Endothelial cell (in vitro differentiated cells): ENCODE measurements at regions not wholly inside any gene's neighbourhood (a gene's known extent, or its start where the extent isn't known, plus 50 kb on each side); places are given as distances from the start of the nearest gene placed in this dataset.
"Not testable (repeated sequence)": the region's sequence is repeated elsewhere in the genome, so short reads cannot be mapped to it uniquely, and the experiment has no call there.

ENCODE experiments used
- DNase-seq: peaks from one replicate; pipeline ENCODE4 v3.0.0; 2021; ENCODE audit warnings: low spot score
- H3K27ac Mint-ChIP-seq: one replicate; pipeline ENCODE4 v1.8.0; 2021; ENCODE audit warnings: mixed read lengths, inconsistent platforms; ENCODE audit not compliant: unreplicated experiment
- H3K27me3 Mint-ChIP-seq: one replicate; pipeline ENCODE4 v1.8.0; 2021; ENCODE audit warnings: mild to moderate bottlenecking, moderate library complexity, mixed read lengths, inconsistent platforms; ENCODE audit not compliant: unreplicated experiment
- H3K36me3 Mint-ChIP-seq: one replicate; pipeline ENCODE4 v1.8.0; 2021; ENCODE audit warnings: mild to moderate bottlenecking, low read depth, mixed read lengths, inconsistent platforms; ENCODE audit not compliant: unreplicated experiment
- H3K4me1 Mint-ChIP-seq: one replicate; pipeline ENCODE4 v1.8.0; 2021; ENCODE audit warnings: mild to moderate bottlenecking, mixed read lengths, inconsistent platforms; ENCODE audit not compliant: unreplicated experiment
- H3K4me3 Mint-ChIP-seq: one replicate; pipeline ENCODE4 v1.8.0; 2021; ENCODE audit warnings: mild to moderate bottlenecking, mixed read lengths, inconsistent platforms; ENCODE audit not compliant: unreplicated experiment
- H3K9me3 Mint-ChIP-seq: one replicate; pipeline ENCODE4 v1.8.0; 2021; ENCODE audit warnings: mixed read lengths, inconsistent platforms; ENCODE audit not compliant: unreplicated experiment
- TF ChIP-seq, protein P1 (sequence below): fragments of 200-600 bp; sonication (generic); IDR thresholded peaks from one replicate; pipeline ENCODE4 v1.5.0; 2021; ENCODE audit warnings: antibody characterized with exemption; ENCODE audit not compliant: unreplicated experiment

GRCh38 chr20:24850176-24850575 is 98.9 kb upstream of the CST7 start:
- H3K27me3 Mint-ChIP-seq, result no peaks in the 10 kb centered on the region
- H3K4me3 Mint-ChIP-seq, result no peak overlapping the region
- H3K9me3 Mint-ChIP-seq, result no peaks in the 10 kb centered on the region
- H3K36me3 Mint-ChIP-seq, result no peaks in the 10 kb centered on the region
- H3K4me1 Mint-ChIP-seq, result no peaks in the 10 kb centered on the region
- no peak for DNase-seq
- no peak overlapping the region for H3K27ac Mint-ChIP-seq
- TF ChIP-seq, protein P1, sequence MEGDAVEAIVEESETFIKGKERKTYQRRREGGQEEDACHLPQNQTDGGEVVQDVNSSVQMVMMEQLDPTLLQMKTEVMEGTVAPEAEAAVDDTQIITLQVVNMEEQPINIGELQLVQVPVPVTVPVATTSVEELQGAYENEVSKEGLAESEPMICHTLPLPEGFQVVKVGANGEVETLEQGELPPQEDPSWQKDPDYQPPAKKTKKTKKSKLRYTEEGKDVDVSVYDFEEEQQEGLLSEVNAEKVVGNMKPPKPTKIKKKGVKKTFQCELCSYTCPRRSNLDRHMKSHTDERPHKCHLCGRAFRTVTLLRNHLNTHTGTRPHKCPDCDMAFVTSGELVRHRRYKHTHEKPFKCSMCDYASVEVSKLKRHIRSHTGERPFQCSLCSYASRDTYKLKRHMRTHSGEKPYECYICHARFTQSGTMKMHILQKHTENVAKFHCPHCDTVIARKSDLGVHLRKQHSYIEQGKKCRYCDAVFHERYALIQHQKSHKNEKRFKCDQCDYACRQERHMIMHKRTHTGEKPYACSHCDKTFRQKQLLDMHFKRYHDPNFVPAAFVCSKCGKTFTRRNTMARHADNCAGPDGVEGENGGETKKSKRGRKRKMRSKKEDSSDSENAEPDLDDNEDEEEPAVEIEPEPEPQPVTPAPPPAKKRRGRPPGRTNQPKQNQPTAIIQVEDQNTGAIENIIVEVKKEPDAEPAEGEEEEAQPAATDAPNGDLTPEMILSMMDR, result no peak

- Mint-ChIP-seq H3K9me3 (no peaks in the 10 kb centered on the region), H3K36me3 (no peaks in the 10 kb centered on the region), H3K4me1 (no peaks in the 10 kb centered on the region), H3K27ac (no peak overlapping the region), H3K4me3 (no peak overlapping the region), H3K27me3 (peaks cover 2% of the 10 kb centered on the region)
- DNase-seq, result no peak
- TF ChIP-seq, protein P1, result no peak
Measured at GRCh38 chr20:24851346-24852019, 97.6 kb upstream of the CST7 start.

DNA sequence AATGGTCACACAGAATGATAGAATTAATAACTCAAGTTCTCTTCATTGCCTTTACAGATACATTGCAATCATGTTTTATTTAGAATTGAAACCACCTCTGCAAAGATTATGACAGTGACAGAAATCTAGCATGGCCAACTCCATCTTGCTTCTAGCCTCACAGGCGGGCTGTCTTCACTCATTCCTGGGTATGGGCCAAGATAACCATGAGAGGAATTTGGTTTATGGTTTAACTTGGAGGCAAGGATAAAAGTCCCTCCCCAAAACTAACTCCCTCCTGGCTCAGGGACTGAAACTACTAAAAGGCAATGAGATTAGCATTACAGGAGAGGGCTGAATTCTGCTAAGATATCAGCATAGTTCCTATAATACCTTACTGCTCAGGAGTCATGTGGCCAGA is 95.2 kb upstream of the CST7 start:
- Mint-ChIP-seq H3K9me3 (no peaks in the 10 kb centered on the region), H3K36me3 (peaks cover 4% of the 10 kb centered on the region), H3K4me3 (no peak overlapping the region), H3K4me1 (no peaks in the 10 kb centered on the region), H3K27ac (no peak overlapping the region), H3K27me3 (peaks cover 2% of the 10 kb centered on the region)
- TF ChIP-seq, protein P1, result no peak
- DNase-seq, result no peak

- peaks cover 6% of the 10 kb centered on the region for H3K27me3 Mint-ChIP-seq
Measured at GRCh38 chr20:24855848-24856247, 93.2 kb upstream of the CST7 start.

GRCh38 chr20:24858500-24858899 is 90.6 kb upstream of the CST7 start:
- not testable (repeated sequence) for H3K4me3 Mint-ChIP-seq, DNase-seq, H3K27ac Mint-ChIP-seq, H3K27me3 Mint-ChIP-seq, H3K9me3 Mint-ChIP-seq, H3K4me1 Mint-ChIP-seq
- H3K36me3 Mint-ChIP-seq, result peaks cover 14% of the 10 kb centered on the region

More at GRCh38 chr20:24855848-24856247, 93.2 kb upstream of the CST7 start:
- Mint-ChIP-seq H3K27ac (no peak overlapping the region), H3K4me3 (no peak overlapping the region), H3K36me3 (peaks cover 14% of the 10 kb centered on the region), H3K4me1 (no peaks in the 10 kb centered on the region), H3K9me3 (peaks cover 7% of the 10 kb centered on the region)
- DNase-seq, result no peak
- TF ChIP-seq, protein P1, result no peak
